ENCODE measurements at regions not wholly inside any gene's neighbourhood (a gene's known extent, or its start where the extent isn't known, plus 50 kb on each side); places are given as distances from the start of the nearest gene placed in this dataset.

DNA sequence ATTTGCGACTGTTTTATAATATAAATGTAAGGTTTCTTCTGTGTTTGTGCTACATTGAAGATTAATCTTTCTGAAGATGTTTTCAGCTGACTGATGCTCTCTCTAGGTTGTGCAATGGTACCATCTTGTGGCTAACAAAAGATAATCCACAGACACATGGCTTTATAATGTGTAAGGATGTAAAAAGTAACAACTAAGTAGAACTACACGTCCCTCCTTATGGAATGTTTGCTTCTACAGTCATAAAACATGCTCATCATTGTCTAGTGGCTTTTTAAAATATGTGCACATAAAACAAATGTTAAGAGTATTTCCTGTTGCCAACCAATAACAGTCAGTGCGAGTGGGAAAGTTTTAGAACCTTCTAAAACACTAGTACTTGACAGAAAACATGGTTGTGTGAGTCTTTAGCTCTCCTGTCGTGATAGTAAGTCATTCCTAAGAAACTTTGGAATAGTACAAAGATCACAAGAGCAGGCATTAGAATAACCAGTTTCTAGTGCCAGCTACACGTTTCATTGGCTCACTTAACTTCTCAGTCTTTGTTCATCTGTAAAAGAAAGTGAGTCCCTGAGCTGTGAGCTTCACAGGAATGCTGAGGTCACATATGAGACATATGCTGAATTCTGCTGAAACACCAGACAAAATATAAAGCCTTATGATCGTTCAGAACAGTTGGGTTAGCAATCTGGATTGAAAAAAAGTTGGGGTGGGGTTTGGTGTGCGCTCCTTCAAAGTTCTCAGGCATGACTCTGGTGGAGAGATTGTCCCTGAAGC is 75.7 kb upstream of the GLIS3 start:
- ChIA-PET POLR2A (no interaction called here), CTCF (interaction anchor here (0.5 to 3.1 kb wide), 17 partner anchors 7 to 1588 kb away, joined by 3 to 18 read pairs (median 4); no protein-coding TSS in a partner anchor)
- Histone ChIP-seq H3K9me3 (ENCODE audit: control insufficient read depth, insufficient read depth, low read depth, low read length) (no peaks in the 10 kb centered on the region), H3K4me3 (ENCODE audit: low read depth, low read length) (no peak overlapping the region), H3K27ac (ENCODE audit: extremely low read depth, low read depth, low read length) (no peak overlapping the region), H3K36me3 (ENCODE audit: control insufficient read depth in 2 of 2, insufficient read depth in 1 of 2, low read length in 2 of 2) (no peaks in the 10 kb centered on the region), H3K4me1 (ENCODE audit: control insufficient read depth, insufficient read depth, low read length) (no peaks in the 10 kb centered on the region)
- TF ChIP-seq ZNF654 (tag by site-specific recombination; IDR thresholded peaks at IDR 0.05; ENCODE audit: low read depth) (peak; percentile 71), ZFP41 (tag by site-specific recombination; IDR thresholded peaks at IDR 0.05; ENCODE audit: borderline replicate concordance) (no peak), MYNN (tag by site-specific recombination; IDR thresholded peaks at IDR 0.05; ENCODE audit: borderline replicate concordance) (no peak), ZNF521 (tag by site-specific recombination; IDR thresholded peaks at IDR 0.05) (no peak), ZNF274 (IDR thresholded peaks at IDR 0.05; ENCODE audit: low read length) (no peak), ZNF274 (tag by site-specific recombination; IDR thresholded peaks at IDR 0.05; ENCODE audit: borderline replicate concordance) (no peak)
- TF ChIP-seq, protein P1, sequence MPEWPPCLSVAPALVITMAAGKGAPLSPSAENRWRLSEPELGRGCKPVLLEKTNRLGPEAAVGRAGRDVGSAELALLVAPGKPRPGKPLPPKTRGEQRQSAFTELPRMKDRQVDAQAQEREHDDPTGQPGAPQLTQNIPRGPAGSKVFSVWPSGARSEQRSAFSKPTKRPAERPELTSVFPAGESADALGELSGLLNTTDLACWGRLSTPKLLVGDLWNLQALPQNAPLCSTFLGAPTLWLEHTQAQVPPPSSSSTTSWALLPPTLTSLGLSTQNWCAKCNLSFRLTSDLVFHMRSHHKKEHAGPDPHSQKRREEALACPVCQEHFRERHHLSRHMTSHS (tag by site-specific recombination; IDR thresholded peaks at IDR 0.05), result no peak
- TF ChIP-seq, protein P2, sequence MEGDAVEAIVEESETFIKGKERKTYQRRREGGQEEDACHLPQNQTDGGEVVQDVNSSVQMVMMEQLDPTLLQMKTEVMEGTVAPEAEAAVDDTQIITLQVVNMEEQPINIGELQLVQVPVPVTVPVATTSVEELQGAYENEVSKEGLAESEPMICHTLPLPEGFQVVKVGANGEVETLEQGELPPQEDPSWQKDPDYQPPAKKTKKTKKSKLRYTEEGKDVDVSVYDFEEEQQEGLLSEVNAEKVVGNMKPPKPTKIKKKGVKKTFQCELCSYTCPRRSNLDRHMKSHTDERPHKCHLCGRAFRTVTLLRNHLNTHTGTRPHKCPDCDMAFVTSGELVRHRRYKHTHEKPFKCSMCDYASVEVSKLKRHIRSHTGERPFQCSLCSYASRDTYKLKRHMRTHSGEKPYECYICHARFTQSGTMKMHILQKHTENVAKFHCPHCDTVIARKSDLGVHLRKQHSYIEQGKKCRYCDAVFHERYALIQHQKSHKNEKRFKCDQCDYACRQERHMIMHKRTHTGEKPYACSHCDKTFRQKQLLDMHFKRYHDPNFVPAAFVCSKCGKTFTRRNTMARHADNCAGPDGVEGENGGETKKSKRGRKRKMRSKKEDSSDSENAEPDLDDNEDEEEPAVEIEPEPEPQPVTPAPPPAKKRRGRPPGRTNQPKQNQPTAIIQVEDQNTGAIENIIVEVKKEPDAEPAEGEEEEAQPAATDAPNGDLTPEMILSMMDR (tag by site-specific recombination; IDR thresholded peaks at IDR 0.05), result peak; percentile 38; the same call in 1 of the 2 replicates

GRCh38 chr9:4371108-4371507 is 71.2 kb upstream of the GLIS3 start:
- no peaks in the 10 kb centered on the region for H3K4me1 ChIP-seq (ENCODE audit: control insufficient read depth, insufficient read depth, low read length)
- TF ChIP-seq ZBTB1 (tag by site-specific recombination; IDR thresholded peaks at IDR 0.05), result no peak
- no peak for TF ChIP-seq ZNF571 (tag by site-specific recombination; IDR thresholded peaks at IDR 0.05)
- TF ChIP-seq ZNF501 (tag by site-specific recombination; IDR thresholded peaks at IDR 0.05), result no peak
- TF ChIP-seq, protein P1 (tag by site-specific recombination; IDR thresholded peaks at IDR 0.05), result no peak
- no peak for TF ChIP-seq ZNF391 (tag by site-specific recombination; IDR thresholded peaks at IDR 0.05; ENCODE audit: borderline replicate concordance, low read depth)
- TF ChIP-seq IKZF3 (tag by site-specific recombination; IDR thresholded peaks at IDR 0.05), result no peak
- TF ChIP-seq, protein P3, sequence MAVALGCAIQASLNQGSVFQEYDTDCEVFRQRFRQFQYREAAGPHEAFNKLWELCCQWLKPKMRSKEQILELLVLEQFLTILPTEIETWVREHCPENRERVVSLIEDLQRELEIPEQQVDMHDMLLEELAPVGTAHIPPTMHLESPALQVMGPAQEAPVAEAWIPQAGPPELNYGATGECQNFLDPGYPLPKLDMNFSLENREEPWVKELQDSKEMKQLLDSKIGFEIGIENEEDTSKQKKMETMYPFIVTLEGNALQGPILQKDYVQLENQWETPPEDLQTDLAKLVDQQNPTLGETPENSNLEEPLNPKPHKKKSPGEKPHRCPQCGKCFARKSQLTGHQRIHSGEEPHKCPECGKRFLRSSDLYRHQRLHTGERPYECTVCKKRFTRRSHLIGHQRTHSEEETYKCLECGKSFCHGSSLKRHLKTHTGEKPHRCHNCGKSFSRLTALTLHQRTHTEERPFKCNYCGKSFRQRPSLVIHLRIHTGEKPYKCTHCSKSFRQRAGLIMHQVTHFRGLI (tag by site-specific recombination; IDR thresholded peaks at IDR 0.05), result no peak
- no peak for TF ChIP-seq ZNF843 (tag by site-specific recombination; IDR thresholded peaks at IDR 0.05)
- TF ChIP-seq, protein P4, sequence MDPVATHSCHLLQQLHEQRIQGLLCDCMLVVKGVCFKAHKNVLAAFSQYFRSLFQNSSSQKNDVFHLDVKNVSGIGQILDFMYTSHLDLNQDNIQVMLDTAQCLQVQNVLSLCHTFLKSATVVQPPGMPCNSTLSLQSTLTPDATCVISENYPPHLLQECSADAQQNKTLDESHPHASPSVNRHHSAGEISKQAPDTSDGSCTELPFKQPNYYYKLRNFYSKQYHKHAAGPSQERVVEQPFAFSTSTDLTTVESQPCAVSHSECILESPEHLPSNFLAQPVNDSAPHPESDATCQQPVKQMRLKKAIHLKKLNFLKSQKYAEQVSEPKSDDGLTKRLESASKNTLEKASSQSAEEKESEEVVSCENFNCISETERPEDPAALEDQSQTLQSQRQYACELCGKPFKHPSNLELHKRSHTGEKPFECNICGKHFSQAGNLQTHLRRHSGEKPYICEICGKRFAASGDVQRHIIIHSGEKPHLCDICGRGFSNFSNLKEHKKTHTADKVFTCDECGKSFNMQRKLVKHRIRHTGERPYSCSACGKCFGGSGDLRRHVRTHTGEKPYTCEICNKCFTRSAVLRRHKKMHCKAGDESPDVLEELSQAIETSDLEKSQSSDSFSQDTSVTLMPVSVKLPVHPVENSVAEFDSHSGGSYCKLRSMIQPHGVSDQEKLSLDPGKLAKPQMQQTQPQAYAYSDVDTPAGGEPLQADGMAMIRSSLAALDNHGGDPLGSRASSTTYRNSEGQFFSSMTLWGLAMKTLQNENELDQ (tag by site-specific recombination; IDR thresholded peaks at IDR 0.05; ENCODE audit: low read depth), result no peak
- no peak for TF ChIP-seq KLF7 (tag by site-specific recombination; IDR thresholded peaks at IDR 0.05; ENCODE audit: borderline replicate concordance)
- no peak for TF ChIP-seq ZNF26 (tag by site-specific recombination; IDR thresholded peaks at IDR 0.05)
- TF ChIP-seq SETDB1 (IDR thresholded peaks at IDR 0.05; ENCODE audit: insufficient read length, low read length), result no peak
- no peak for TF ChIP-seq ZNF169 (tag by site-specific recombination; IDR thresholded peaks at IDR 0.05)
- no peak for TF ChIP-seq GLIS2 (tag by site-specific recombination; IDR thresholded peaks at IDR 0.05)
- TF ChIP-seq, protein P5, sequence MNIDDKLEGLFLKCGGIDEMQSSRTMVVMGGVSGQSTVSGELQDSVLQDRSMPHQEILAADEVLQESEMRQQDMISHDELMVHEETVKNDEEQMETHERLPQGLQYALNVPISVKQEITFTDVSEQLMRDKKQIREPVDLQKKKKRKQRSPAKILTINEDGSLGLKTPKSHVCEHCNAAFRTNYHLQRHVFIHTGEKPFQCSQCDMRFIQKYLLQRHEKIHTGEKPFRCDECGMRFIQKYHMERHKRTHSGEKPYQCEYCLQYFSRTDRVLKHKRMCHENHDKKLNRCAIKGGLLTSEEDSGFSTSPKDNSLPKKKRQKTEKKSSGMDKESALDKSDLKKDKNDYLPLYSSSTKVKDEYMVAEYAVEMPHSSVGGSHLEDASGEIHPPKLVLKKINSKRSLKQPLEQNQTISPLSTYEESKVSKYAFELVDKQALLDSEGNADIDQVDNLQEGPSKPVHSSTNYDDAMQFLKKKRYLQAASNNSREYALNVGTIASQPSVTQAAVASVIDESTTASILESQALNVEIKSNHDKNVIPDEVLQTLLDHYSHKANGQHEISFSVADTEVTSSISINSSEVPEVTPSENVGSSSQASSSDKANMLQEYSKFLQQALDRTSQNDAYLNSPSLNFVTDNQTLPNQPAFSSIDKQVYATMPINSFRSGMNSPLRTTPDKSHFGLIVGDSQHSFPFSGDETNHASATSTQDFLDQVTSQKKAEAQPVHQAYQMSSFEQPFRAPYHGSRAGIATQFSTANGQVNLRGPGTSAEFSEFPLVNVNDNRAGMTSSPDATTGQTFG (tag by site-specific recombination; IDR thresholded peaks at IDR 0.05; ENCODE audit: borderline replicate concordance), result no peak

More at GRCh38 chr9:4371108-4371507, 71.2 kb upstream of the GLIS3 start:
- Histone ChIP-seq H3K9me3 (ENCODE audit: control insufficient read depth, insufficient read depth, low read depth, low read length) (no peaks in the 10 kb centered on the region), H3K27ac (ENCODE audit: extremely low read depth, low read depth, low read length) (no peak overlapping the region), H3K36me3 (ENCODE audit: control insufficient read depth in 2 of 2, insufficient read depth in 1 of 2, low read length in 2 of 2) (no peaks in the 10 kb centered on the region), H3K4me3 (ENCODE audit: low read depth, low read length) (no peak overlapping the region)
- POLR2A ChIA-PET, result no interaction called here
- CTCF ChIA-PET, result no interaction called here
